H1 (cell line): ENCODE measurements at regions not wholly inside any gene's neighbourhood (a gene's known extent, or its start where the extent isn't known, plus 50 kb on each side); places are given as distances from the start of the nearest gene placed in this dataset.

ENCODE experiments used
- CTCF ChIA-PET: fragments of 300-600 bp; sonication (Branson Sonifier 250); formaldehyde crosslinking; loops from one replicate; lab custom pipeline; 2021; ENCODE audit not compliant: partially characterized antibody; lab: Charles Lee
- POLR2A ChIA-PET: fragments of 300-600 bp; sonication (Branson Sonifier 250); formaldehyde crosslinking; loops from one replicate; lab custom pipeline; 2021; ENCODE audit warnings: inconsistent platforms; ENCODE audit not compliant: partially characterized antibody; lab: Charles Lee
- DNase-seq, 2 experiments: peaks; one replicate each; pipeline versions ENCODE4 v3.0.0 to v3.0.0-alpha.2; 2010 to 2022; ENCODE audit warnings: low spot score in 2 of 2, low read depth in 1 of 2, mixed read lengths in 1 of 2
- FAIRE-seq: peaks from 2 replicates; lab custom pipeline; 2011; peaks lifted over from hg19 to GRCh38; lab: Jason Lieb, UNC
- H2AFZ ChIP-seq: 2 replicates; pipeline ENCODE4 v1.8.1; 2012; ENCODE audit warnings: low read length, inconsistent platforms
- H2AK5ac ChIP-seq: 2 replicates; pipeline ENCODE4 v1.6.1; 2013; ENCODE audit warnings: low read depth, low read length
- H2BK120ac ChIP-seq: replicated peaks from 2 replicates; pipeline ENCODE3; 2013; ENCODE audit warnings: low read depth, low read length, inconsistent platforms
- H2BK12ac ChIP-seq: 2 replicates; pipeline ENCODE4 v1.6.1; 2013; ENCODE audit warnings: low read depth, low read length
- H2BK15ac ChIP-seq: 2 replicates; pipeline ENCODE4 v1.6.1; 2013; ENCODE audit warnings: low read length
- H2BK20ac ChIP-seq: 2 replicates; pipeline ENCODE4 v1.6.1; 2013; ENCODE audit warnings: low read length
- H2BK5ac ChIP-seq: 2 replicates; pipeline ENCODE4 v1.6.1; 2013; ENCODE audit warnings: low read depth, low read length
- H3K14ac ChIP-seq: 2 replicates; pipeline ENCODE4 v1.6.1; 2013; ENCODE audit warnings: inconsistent platforms; ENCODE audit not compliant: insufficient read length
- H3K18ac ChIP-seq: 2 replicates; pipeline ENCODE4 v1.6.1; 2013; ENCODE audit warnings: low read length; ENCODE audit errors: extremely low read depth
- H3K23ac ChIP-seq: 2 replicates; pipeline ENCODE4 v1.6.1; 2013; ENCODE audit warnings: inconsistent platforms; ENCODE audit not compliant: insufficient read length
- H3K23me2 ChIP-seq: 2 replicates; pipeline ENCODE4 v1.6.1; 2013; ENCODE audit warnings: low read depth, low read length
- H3K27ac ChIP-seq: 2 replicates; pipeline ENCODE4 v1.6.1; 2011; ENCODE audit warnings: low read depth, low read length, inconsistent platforms
- H3K27me3 ChIP-seq, 4 experiments: replicated peaks in 1 of 4; 1 replicate in 1 of 4; 2 replicates in 3 of 4; pipeline versions ENCODE4 v1.6.1 to v1.8.1; 2011 to 2013; ENCODE audit warnings: low read length in 3 of 4, mild to moderate bottlenecking in 3 of 4, inconsistent platforms in 2 of 4, mixed read lengths in 2 of 4, moderate library complexity in 1 of 4; ENCODE audit not compliant: control insufficient read depth in 3 of 4, insufficient read depth in 3 of 4; ENCODE audit errors: extremely low read depth in 1 of 4
- H3K36me3 ChIP-seq, 4 experiments: 2 replicates each; pipeline versions ENCODE4 v1.6.1 to v1.8.1; 2011 to 2013; ENCODE audit warnings: mild to moderate bottlenecking in 4 of 4, low read length in 3 of 4, moderate library complexity in 2 of 4, control low read depth in 1 of 4, inconsistent platforms in 1 of 4; ENCODE audit not compliant: insufficient read depth in 4 of 4, control insufficient read depth in 2 of 4
- H3K4ac ChIP-seq: replicated peaks from 2 replicates; pipeline ENCODE3; 2013; ENCODE audit warnings: low read length, low read depth, mixed read lengths, inconsistent platforms; ENCODE audit not compliant: insufficient read length
- H3K4me1 ChIP-seq, 4 experiments: replicated peaks in 1 of 4; 1 replicate in 1 of 4; 2 replicates in 3 of 4; pipeline versions ENCODE4 v1.6.1 to v1.8.1; 2011 to 2013; ENCODE audit warnings: low read length in 3 of 4, inconsistent platforms in 2 of 4, mixed read lengths in 1 of 4; ENCODE audit not compliant: insufficient read depth in 4 of 4, control insufficient read depth in 3 of 4
- H3K4me2 ChIP-seq, 2 experiments: 2 replicates each; pipeline versions ENCODE4 v1.6.1 to v1.8.1; 2011 to 2013; ENCODE audit warnings: low read depth in 2 of 2, low read length in 2 of 2, control low read depth in 1 of 2, inconsistent platforms in 1 of 2, mild to moderate bottlenecking in 1 of 2; ENCODE audit not compliant: insufficient read depth in 1 of 2
- H3K4me3 ChIP-seq, 4 experiments: fragments of 200-600, 300-600 bp in 1 of 4; sonication (generic), shearing (Covaris generic), sonication (Bioruptor Twin) in 1 of 4; 2 replicates each; pipeline versions ENCODE4 v1.5.1 to v1.8.1; 2011 to 2016; ENCODE audit warnings: low read length in 4 of 4, low read depth in 3 of 4, control low read depth in 2 of 4, inconsistent platforms in 2 of 4, mild to moderate bottlenecking in 2 of 4, mixed read lengths in 1 of 4, moderate library complexity in 1 of 4; ENCODE audit not compliant: insufficient read depth in 2 of 4; ENCODE audit errors: extremely low read depth in 1 of 4
- H3K56ac ChIP-seq: replicated peaks from 2 replicates; pipeline ENCODE3; 2013; ENCODE audit warnings: low read depth, mild to moderate bottlenecking, mixed read lengths, low read length, inconsistent platforms; ENCODE audit not compliant: insufficient read length
- H3K79me1 ChIP-seq: 2 replicates; pipeline ENCODE4 v1.6.1; 2013; ENCODE audit warnings: low read depth, low read length, control low read depth
- H3K79me2 ChIP-seq, 2 experiments: 2 replicates each; pipeline versions ENCODE4 v1.6.1 to v1.8.1; 2012 to 2013; ENCODE audit warnings: low read length in 2 of 2, mild to moderate bottlenecking in 2 of 2, inconsistent platforms in 1 of 2; ENCODE audit not compliant: insufficient read depth in 2 of 2, control insufficient read depth in 1 of 2
- H3K9ac ChIP-seq, 4 experiments: replicated peaks in 1 of 4; 1 replicate in 1 of 4; 2 replicates in 3 of 4; pipeline versions ENCODE4 v1.6.1 to v1.8.1; 2011 to 2013; ENCODE audit warnings: low read depth in 3 of 4, low read length in 3 of 4, control low read depth in 2 of 4, mild to moderate bottlenecking in 2 of 4, moderate library complexity in 2 of 4, inconsistent platforms in 1 of 4; ENCODE audit errors: extremely low read depth in 1 of 4
- H3K9me3 ChIP-seq, 2 experiments: 2 replicates each; pipeline versions ENCODE4 v1.6.1 to v1.8.1; 2012 to 2013; ENCODE audit warnings: mild to moderate bottlenecking in 2 of 2, moderate library complexity in 2 of 2, control low read depth in 1 of 2, inconsistent platforms in 1 of 2, low read depth in 1 of 2, low read length in 1 of 2, mixed read lengths in 1 of 2; ENCODE audit not compliant: insufficient read depth in 2 of 2
- H4K20me1 ChIP-seq, 2 experiments: replicated peaks in 1 of 2; 2 replicates each; pipeline versions ENCODE3 to v1.8.1; 2011 to 2013; ENCODE audit warnings: inconsistent platforms in 2 of 2, low read length in 2 of 2, mild to moderate bottlenecking in 1 of 2; ENCODE audit not compliant: insufficient read depth in 2 of 2, control insufficient read depth in 1 of 2
- H4K5ac ChIP-seq: 2 replicates; pipeline ENCODE4 v1.6.1; 2013; ENCODE audit warnings: low read length, low read depth, mixed read lengths, inconsistent platforms; ENCODE audit not compliant: insufficient read length
- H4K8ac ChIP-seq: 2 replicates; pipeline ENCODE4 v1.8.0; 2013; ENCODE audit warnings: mild to moderate bottlenecking, moderate library complexity, low read length, inconsistent platforms; ENCODE audit not compliant: insufficient read depth; ENCODE audit errors: extremely low read depth
- H4K91ac ChIP-seq: replicated peaks from 2 replicates; pipeline ENCODE3; 2013; ENCODE audit warnings: low read length, mixed read lengths, inconsistent platforms; ENCODE audit not compliant: insufficient read length
- GABPA ChIP-seq: IDR thresholded peaks from 2 replicates; pipeline ENCODE4 v1.6.1; 2011; ENCODE audit warnings: mild to moderate bottlenecking, low read length, moderate library complexity, borderline replicate concordance; ENCODE audit not compliant: insufficient read depth
- WGBS, 2 experiments: shearing (Covaris generic) in 1 of 2; methylation state at CpG; one replicate each; pipeline versions ENCODE4 v1.1.6 to v1.1.7; 2013 to 2015; ENCODE audit warnings: low lambda C conversion rate in 2 of 2, mixed read lengths in 2 of 2, inconsistent platforms in 1 of 2, low coverage in 1 of 2, missing lambda C conversion rate in 1 of 2; ENCODE audit not compliant: insufficient replicate concordance in 2 of 2, insufficient coverage in 1 of 2, insufficient read length in 1 of 2; ENCODE audit errors: extremely low coverage in 1 of 2, missing lambda C conversion rate in 1 of 2; 5-methylcytosine and 5-hydroxymethylcytosine counted together

DNA sequence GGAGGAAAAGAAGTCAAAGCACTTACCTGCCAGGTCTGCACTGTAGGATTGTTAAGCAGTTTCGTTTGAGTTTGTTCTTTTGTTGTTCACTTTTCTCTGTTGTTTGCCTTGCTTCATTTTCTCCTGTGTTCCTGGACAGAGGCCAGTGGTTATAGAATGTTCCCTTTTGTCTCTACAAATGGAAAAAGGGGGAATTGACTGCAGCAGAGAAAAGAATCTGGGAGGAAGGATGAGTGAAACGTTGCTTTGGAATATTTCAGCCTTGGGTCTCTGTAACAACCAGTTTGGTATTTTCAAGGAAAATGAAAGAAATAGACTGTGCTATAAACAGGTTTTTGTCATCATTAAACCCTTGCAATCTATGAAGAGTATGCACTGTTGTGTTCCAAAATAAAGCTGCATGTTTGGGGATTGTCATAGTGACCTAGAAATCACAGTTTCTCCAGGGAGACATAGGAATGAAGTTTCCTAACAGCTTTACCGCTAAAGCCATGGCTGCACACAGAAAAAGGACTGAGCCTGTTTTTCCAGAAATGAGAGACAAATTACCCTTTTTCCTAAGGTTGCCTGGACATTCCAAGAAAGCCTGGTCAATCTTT is 60.8 kb upstream of the HABP2 start:
- H3K14ac ChIP-seq: no peak overlapping the region
- H3K23ac ChIP-seq: no peak overlapping the region
- DNase-seq (no peak), FAIRE-seq (no peak)
- H2BK12ac ChIP-seq: no peak overlapping the region
- H3K36me3 ChIP-seq: no peaks in the 10 kb centered on the region
- no peaks in the 10 kb centered on the region for H3K23me2 ChIP-seq
- no peak overlapping the region for H4K5ac ChIP-seq
- H2BK15ac ChIP-seq: no peak overlapping the region
- no peak overlapping the region for H3K18ac ChIP-seq
- H3K27ac ChIP-seq: no peak overlapping the region
- H3K9me3 ChIP-seq: no peaks in the 10 kb centered on the region
- H3K9ac ChIP-seq: no peak overlapping the region
- no peak overlapping the region for H4K8ac ChIP-seq
- POLR2A ChIA-PET: interaction anchor here (0.6 kb wide), 1 partner anchor 756 kb away, joined by 3 read pairs; no protein-coding TSS in a partner anchor
- no peak overlapping the region for H2AFZ ChIP-seq
- no peak overlapping the region for H2BK120ac ChIP-seq
- H3K4ac ChIP-seq: no peak overlapping the region
- H2BK20ac ChIP-seq: no peak overlapping the region
- no peak overlapping the region for H4K91ac ChIP-seq
- H3K79me2 ChIP-seq: no peaks in the 10 kb centered on the region
- H3K56ac ChIP-seq: no peak overlapping the region
- H3K4me3 ChIP-seq: no peak overlapping the region
- CTCF ChIA-PET: interaction anchor here (0.7 to 1.3 kb wide), 3 partner anchors 29 to 831 kb away, joined by 3 to 7 read pairs (median 3); no protein-coding TSS in a partner anchor
- 84% methylated on average over 3 of the region's 3 CpGs; no CpG with 5 or more reads in 1 of the 2 experiments for WGBS, 2 experiments
- no peak overlapping the region for H3K4me2 ChIP-seq
- H3K79me1 ChIP-seq: no peaks in the 10 kb centered on the region
- no peak overlapping the region for H2BK5ac ChIP-seq
- no peaks in the 10 kb centered on the region for H3K27me3 ChIP-seq
- H3K4me1 ChIP-seq: peaks cover 0 to 3% (median 0%) of the 10 kb centered on the region in 4 experiments; a peak in 1 of 7 replicates
- H4K20me1 ChIP-seq: no peaks in the 10 kb centered on the region
- TF ChIP-seq GABPA: no peak
- TF ChIP-seq, all 59 proteins: peak for 0
- H2AK5ac ChIP-seq: no peak overlapping the region
